Tibial nerve (tissue), 4 donors: ENCODE measurements at regions not wholly inside any gene's neighbourhood (a gene's known extent, or its start where the extent isn't known, plus 50 kb on each side); places are given as distances from the start of the nearest gene placed in this dataset.

Experiments used
- CTCF ChIP-seq, 5 experiments: fragments of 200-600 bp in 3 of 5; fragments of 450-650 bp in 2 of 5; sonication (generic) in 3 of 5; IDR thresholded peaks; one replicate each; pipeline ENCODE4 v1.5.1; 2016 to 2019; ENCODE audit warnings: antibody characterized with exemption in 5 of 5, mild to moderate bottlenecking in 3 of 5, moderate library complexity in 2 of 5
- EP300 ChIP-seq, 2 donors: sonication (generic); formaldehyde crosslinking; IDR thresholded peaks; one replicate each; pipeline ENCODE4 v1.6.1; 2017; ENCODE audit warnings: antibody characterized with exemption in 2 of 2, mild to moderate bottlenecking in 1 of 2
- POLR2A ChIP-seq, 2 donors: fragments of 450-650 bp; IDR thresholded peaks; one replicate each; pipeline ENCODE4 v1.6.1; 2017; ENCODE audit warnings: antibody characterized with exemption in 2 of 2, mild to moderate bottlenecking in 2 of 2, moderate library complexity in 2 of 2

DNA sequence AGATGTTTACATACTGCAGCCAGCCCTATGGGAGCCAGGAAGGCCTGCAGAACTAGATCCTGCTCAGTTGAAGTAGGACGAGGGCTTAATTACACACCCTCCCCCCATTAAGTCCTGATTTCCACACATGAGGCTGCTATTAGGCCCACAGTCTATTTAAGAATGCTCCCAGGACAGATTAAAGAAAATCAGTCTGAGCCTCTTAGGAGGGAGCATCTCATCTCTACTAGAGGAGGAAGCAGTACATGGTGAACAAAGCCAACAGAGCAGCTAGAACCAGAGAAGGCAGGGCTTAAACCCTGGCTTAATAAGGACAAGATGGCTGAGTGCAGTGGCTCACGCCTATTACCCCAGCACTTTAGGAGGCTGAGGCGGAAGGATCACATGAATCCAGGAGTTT lies 55.8 kb upstream of the ARHGAP5 start:
- TF ChIP-seq CTCF (IDR thresholded peaks at IDR 0.05) (no peak), EP300 (IDR thresholded peaks at IDR 0.05) (no peak), POLR2A (IDR thresholded peaks at IDR 0.05) (no peak)
